ENCODE measurements at regions not wholly inside any gene's neighbourhood (a gene's known extent, or its start where the extent isn't known, plus 50 kb on each side); places are given as distances from the start of the nearest gene placed in this dataset.

DNA sequence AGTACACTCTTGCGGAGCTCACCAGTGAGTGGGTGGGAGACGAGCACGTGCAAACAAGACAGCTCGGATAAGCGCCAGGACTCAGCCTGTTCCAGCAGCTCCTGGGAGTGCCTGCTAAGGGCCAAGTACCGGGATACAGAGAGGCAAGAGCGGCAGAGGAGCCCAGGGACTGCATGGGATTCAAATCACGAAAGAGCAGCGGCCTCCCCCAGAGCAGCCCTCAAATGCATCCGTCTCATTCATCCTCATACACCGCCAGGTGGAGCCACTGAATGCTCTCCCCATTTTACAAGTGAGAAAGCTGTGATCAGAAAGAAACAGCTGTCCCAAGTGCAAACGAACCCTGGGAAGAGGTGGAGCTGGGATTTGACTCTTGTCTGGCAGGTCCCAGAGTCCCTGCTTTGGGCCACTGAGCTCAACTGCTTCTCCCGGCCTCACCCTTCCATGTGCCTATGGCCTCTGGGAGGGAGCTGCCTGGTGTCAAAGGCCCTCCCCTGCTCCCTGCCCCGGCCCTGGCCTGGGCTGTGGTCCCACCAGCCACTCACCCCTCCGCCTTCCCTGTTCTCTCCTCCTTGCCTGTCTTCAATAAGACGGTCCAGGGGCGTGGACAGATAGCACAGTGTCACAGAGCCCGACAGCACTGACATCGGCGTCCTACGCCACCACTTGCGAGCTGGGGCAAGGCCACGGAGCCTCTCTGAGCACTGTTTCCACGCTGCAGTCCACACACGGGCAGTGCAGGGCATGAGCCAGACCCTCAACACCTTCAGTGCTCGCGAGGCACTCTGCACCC lies 72.8 kb upstream of the TAF1B start:
- DNase-seq (ENCODE audit: low read depth in 4 of 4, low spot score in 2 of 4) = peak in 1 of 4 donors; percentile 74

DNA sequence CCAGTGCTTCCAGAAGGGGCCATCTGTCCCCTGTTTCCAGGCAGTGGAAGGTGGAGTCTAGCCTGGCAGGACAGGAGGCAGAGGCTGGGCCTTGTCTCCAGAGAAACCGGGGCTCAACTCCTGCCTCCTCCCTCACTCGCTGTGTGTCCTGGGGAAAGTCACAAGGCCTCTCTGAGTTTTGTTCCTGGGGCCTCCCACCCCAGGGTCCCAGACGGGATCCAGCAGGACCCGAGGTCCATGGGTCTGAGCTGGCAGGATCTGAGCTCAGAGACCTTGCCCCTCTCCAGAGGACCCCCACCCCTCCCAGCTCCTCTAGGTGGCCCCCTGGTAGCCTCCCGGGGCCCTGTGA lies 72.2 kb upstream of the TAF1B start:
- DNase-seq (ENCODE audit: low read depth in 4 of 4, low spot score in 2 of 4) = no peak

DNA sequence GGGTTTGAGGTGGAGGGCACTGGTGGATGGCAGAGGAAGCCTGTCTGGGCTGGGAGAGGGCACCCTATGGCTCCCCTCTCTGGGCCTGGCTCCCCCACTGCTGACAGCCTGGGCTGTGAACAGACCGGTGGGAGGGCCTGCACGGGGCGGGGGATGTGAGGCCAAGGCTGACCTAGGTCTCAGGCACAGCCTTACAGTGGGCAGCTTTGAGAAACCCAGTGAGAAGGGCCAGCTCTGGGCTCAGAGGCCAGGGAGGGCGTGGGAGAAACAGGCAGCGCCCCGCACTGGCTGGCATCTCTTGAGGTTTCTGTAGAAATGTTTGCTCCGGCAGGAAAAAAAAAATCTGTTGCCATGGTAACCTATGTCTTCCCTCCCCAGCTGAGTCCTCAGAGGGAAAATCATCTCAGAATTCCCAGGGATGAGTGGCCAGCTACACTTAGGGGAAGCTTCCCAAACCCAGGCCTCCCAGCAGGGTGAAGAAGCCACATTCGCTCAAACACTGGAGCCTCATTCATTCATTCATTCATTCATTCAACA lies 71.7 kb upstream of the TAF1B start:
- DNase-seq (ENCODE audit: low read depth in 4 of 4, low spot score in 2 of 4) = no peak

GRCh38 chr2:9772035-9772998 lies 71.0 kb upstream of the TAF1B start:
- DNase-seq (ENCODE audit: low read depth in 4 of 4, low spot score in 2 of 4) = no peak

DNA sequence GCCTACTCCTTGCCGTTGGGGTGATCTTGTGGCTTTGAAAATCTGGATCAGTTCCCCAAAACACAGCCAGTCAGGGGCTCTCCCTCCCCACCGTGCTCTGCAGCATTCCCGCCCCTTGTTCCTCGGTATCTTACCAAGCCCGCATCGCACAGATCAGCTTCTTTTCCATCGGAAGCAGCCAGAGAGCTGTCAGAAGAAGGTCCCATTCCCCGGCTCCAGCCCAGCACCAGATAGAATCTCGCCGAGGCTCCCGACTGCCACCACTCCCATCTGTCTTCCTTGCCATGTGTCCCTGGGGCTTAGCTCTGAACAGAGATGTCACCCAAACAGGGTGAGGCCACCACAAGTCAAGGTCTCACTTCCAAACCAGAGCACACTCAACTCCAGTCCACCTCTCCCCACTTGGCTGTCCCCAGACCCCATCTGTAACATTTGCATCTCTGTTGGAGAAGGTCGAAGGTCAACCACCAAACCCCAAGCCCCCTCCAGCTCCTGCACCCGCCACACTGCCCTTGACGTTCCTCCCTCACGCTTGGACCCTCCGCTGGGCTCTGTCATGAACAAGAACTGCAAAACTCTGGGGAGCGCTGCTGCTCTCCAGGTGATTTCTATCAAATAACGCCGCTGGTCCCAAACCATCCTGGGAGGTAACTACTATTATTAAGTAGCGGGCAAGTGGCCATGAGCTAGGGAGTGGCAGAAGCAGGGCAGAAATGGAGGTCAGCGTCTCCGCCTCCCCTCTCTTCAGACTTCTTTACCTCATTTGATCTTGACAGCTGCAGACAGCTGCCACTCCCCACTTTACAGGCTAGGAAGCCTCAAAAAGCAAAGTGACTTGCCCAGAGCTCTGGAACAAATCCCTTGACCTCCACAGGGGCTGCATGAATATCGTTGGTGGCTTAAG lies 70.0 kb upstream of the TAF1B start:
- no peak for DNase-seq (ENCODE audit: low read depth in 4 of 4, low spot score in 2 of 4)

DNA sequence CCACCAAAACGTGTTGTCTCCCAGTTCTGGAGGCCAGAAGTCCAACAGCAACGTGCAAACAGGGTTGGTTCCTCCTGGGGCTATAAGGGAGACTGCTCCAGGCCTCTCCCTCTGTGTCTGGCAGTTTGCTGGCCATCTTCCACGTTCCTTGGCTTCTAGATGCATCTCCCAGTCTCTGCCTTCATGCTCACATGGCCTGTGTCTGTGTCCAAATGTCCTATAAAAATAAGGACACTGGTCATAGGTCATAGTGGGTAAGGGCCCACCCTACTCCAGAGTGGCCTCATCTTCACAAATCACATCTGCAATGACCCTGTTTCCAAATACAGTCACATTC lies 69.4 kb upstream of the TAF1B start:
- no peak for DNase-seq (ENCODE audit: low read depth in 4 of 4, low spot score in 2 of 4)

DNA sequence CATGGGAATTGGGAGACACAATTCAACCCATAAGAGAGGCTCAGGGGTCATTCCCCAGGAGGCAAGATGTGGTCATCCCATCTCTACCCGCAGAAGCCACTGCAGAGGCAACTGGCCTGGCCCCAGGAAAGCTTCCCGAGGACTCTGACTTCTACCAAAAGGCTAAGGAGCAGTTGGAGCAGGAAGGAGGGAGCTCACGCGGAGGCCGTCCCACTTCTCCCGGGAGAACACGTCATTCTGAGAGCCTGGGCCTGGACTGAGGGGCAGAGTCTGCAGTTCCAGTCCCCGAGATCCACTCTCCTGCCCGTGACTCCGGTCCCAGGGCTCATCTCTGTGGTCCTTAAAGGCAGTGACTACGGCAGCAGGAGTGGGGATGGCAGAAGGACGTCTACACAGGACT lies 69.0 kb upstream of the TAF1B start:
- no peak for DNase-seq (ENCODE audit: low read depth in 4 of 4, low spot score in 2 of 4)

GRCh38 chr2:9775351-9775750 lies 67.9 kb upstream of the TAF1B start:
- DNase-seq (ENCODE audit: low read depth in 4 of 4, low spot score in 2 of 4) = no peak

DNA sequence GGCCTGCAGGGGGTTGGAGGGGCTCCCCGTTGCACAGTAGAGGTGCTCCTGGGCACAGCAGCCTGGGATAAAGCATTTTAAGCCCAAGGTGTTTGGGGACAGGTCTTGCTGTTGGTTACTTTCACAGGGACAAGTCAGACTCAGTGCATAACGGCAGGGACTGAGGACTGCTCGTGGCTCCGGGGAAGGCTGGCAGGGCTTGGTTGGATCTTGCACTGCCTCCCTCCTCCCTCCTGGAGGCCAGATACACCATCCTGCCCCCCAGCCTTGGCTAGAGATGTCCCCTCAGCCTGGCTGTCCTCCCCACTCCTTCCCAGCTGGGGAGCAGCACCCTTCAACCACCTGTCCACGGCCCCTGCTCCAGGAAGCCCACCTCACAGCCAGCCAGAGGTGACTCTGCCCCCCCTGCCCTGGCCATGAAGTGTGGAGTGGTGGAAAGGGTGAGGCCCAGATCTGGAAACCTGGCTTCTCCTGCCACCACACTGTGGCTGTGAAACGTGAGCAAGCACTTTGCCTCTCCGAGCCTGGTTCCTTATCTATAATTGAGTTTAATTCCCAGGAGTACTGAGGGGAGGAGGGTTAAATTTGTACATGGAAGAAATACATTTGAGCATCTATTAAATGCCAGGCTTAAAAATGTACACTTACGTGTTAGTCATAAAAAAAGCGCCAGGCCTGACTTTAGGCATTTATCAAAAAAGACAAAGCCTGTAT lies 67.1 kb upstream of the TAF1B start:
- DNase-seq (ENCODE audit: low read depth in 4 of 4, low spot score in 2 of 4) = no peak

DNA sequence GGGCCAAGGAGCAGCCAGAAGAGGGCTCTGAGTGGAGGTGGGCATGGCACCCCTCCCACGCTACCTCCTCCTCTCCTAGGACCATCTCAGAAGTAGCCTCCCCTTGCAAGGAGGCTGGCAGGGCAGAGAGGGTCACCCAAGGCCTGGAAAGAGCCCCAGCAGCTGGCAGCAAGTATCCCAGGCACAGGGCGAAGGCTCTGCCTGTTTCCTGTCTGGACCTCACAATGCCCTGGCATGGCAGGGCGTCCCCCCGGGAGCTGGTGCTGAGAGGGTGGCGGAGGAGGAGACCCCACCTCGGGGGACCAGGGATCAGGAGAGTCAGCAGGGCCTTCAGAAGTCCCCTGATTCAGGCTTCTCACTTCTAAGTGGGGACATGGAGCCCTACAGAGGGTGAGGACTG lies 66.2 kb upstream of the TAF1B start:
- no peak for DNase-seq (ENCODE audit: low read depth in 4 of 4, low spot score in 2 of 4)

DNA sequence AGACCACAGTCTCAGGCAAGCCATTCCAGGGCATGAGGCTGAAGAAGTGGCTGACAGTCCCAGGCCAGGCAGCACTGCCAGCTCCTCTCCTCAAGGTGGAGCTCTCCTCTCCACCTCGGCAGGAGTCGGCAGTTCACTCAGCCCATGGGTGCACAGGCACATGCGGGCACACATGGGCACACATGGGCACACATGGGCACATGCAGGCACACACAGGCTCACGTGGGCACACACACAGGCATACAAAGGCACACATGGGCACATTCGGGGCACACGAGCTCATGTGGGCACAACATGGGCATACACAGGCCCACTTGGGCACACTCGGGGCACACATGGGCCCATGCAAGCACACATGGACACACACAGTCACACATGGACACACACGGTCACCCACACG lies 65.3 kb upstream of the TAF1B start:
- DNase-seq (ENCODE audit: low read depth in 4 of 4, low spot score in 2 of 4) = no peak

DNA sequence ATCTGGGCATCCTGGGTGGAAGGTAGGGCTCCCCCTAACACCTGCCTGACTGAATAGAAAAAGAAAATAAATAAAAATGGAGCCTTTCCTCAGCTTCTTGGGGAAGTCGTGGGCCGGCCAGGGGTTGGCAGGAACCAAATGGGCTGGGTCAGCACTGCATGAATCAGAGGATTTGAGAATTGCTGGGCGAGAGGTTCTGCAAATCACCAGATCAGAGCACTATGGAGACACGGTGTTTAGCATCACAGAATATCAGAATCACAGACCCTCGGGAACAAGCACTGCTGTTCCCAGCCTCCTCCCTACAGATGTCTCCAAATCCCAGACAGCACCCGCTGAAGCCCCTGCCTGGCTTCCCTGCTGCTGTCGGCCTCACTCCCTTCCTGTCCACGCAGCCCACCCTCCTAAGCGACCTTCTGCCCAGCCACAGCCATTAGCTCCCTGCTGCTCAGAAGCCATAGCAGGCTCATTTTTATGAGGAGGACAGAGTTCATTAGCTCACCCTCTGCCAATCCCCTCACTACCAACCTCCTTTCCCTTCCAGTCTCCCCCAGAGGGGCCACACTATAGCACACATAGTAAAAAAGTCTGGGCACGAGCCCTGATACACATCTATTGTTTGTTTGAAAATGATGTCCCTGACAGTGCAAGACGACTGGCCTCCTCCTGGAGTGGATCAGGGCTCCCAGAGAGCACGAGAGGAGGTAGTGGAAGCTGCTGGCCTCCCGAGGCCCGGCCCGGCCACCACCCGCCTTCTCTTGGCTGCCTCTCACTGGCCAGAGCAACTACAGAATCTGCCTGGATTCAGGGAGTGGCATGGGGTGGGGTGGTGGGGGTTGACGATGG lies 64.6 kb upstream of the TAF1B start:
- no peak for DNase-seq (ENCODE audit: low read depth in 4 of 4, low spot score in 2 of 4)

- DNase-seq (ENCODE audit: low read depth in 4 of 4, low spot score in 2 of 4) = no peak
These were observed 63.5 kb upstream of the TAF1B start for GRCh38 chr2:9779596-9780264.

GRCh38 chr2:9780368-9781130 lies 62.7 kb upstream of the TAF1B start:
- no peak for DNase-seq (ENCODE audit: low read depth in 4 of 4, low spot score in 2 of 4)

DNA sequence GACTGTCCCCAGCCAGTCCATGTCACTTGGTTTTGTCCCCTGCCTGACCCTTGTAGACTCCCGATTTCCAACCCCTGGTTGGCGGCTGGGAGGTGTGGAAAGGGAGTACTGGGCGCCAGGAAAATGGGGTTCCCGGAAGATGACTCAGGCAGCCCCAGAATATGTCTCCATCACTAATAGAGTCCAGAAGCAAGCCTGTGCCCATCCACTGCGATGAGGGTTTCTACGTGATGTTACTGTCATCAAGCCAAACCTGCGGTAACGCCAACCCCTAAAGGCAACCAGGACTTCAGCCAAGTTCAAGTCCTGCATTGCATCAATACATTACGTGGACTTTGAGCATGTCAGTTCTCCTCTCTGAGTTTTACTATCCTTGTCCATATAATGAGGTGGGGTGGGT lies 62.0 kb upstream of the TAF1B start:
- no peak for DNase-seq (ENCODE audit: low read depth in 4 of 4, low spot score in 2 of 4)

DNA sequence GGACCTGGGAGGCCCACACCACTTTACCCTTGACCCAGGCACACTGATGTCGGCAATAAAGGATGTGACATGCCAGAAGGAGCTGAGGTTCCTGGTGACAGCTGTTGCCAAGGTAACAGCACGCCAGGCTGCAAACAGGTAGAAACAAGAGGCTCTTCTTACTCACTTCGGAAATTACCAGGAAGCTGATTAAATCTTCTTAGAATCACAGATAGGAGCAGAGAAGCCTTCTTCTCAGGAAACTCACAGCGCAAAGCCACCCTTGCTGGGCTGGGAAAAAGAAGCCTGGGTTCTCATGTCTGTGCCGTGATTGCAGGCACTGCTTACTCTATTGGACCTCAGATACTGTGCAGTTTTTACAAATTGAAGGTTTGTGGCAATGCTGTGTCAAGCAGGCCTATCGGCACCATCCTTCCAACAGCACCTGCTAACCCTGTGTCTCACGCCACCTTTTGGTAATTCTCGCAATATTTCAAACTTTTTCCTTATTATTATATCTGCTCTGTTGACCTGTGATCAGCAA lies 61.0 kb upstream of the TAF1B start:
- DNase-seq (ENCODE audit: low read depth in 4 of 4, low spot score in 2 of 4) = no peak

DNA sequence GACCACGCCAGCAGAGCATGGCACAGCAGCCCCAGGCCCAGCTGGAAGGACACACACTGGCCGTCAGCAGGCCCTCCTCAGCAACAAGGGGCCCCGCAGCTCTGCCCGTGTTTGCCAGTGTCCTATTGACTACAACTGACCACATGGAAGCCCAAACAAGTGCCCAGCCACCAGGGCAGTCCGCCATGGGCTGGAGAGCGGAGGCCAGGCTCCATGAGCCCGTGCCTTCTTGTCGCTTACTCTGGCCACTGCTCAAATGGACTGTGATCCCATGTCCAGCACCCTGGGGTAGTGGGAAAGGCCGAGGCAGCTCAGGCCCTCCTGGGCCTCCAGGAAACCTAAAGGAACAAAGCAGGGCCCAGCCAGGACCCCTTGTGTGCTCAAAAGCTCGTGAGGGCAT lies 53.9 kb upstream of the TAF1B start:
- DNase-seq (ENCODE audit: low read depth in 4 of 4, low spot score in 2 of 4) = no peak
